H1 (cell line): ENCODE measurements at regions not wholly inside any gene's neighbourhood (a gene's known extent, or its start where the extent isn't known, plus 50 kb on each side); places are given as distances from the start of the nearest gene placed in this dataset.

Experiments
- CTCF ChIA-PET: fragments of 300-600 bp; sonication (Branson Sonifier 250); formaldehyde crosslinking; loops from one replicate; lab custom pipeline; 2021; ENCODE audit not compliant: partially characterized antibody; lab: Charles Lee
- POLR2A ChIA-PET: fragments of 300-600 bp; sonication (Branson Sonifier 250); formaldehyde crosslinking; loops from one replicate; lab custom pipeline; 2021; ENCODE audit warnings: inconsistent platforms; ENCODE audit not compliant: partially characterized antibody; lab: Charles Lee
- DNase-seq, 2 experiments: peaks; one replicate each; pipeline versions ENCODE4 v3.0.0 to v3.0.0-alpha.2; 2010 to 2022; ENCODE audit warnings: low spot score in 2 of 2, low read depth in 1 of 2, mixed read lengths in 1 of 2
- FAIRE-seq: peaks from 2 replicates; lab custom pipeline; 2011; peaks lifted over from hg19 to GRCh38; lab: Jason Lieb, UNC
- H2AFZ ChIP-seq: 2 replicates; pipeline ENCODE4 v1.8.1; 2012; ENCODE audit warnings: low read length, inconsistent platforms
- H2AK5ac ChIP-seq: 2 replicates; pipeline ENCODE4 v1.6.1; 2013; ENCODE audit warnings: low read depth, low read length
- H2BK120ac ChIP-seq: replicated peaks from 2 replicates; pipeline ENCODE3; 2013; ENCODE audit warnings: low read depth, low read length, inconsistent platforms
- H2BK12ac ChIP-seq: 2 replicates; pipeline ENCODE4 v1.6.1; 2013; ENCODE audit warnings: low read depth, low read length
- H2BK15ac ChIP-seq: 2 replicates; pipeline ENCODE4 v1.6.1; 2013; ENCODE audit warnings: low read length
- H2BK20ac ChIP-seq: 2 replicates; pipeline ENCODE4 v1.6.1; 2013; ENCODE audit warnings: low read length
- H2BK5ac ChIP-seq: 2 replicates; pipeline ENCODE4 v1.6.1; 2013; ENCODE audit warnings: low read depth, low read length
- H3K14ac ChIP-seq: 2 replicates; pipeline ENCODE4 v1.6.1; 2013; ENCODE audit warnings: inconsistent platforms; ENCODE audit not compliant: insufficient read length
- H3K18ac ChIP-seq: 2 replicates; pipeline ENCODE4 v1.6.1; 2013; ENCODE audit warnings: low read length; ENCODE audit errors: extremely low read depth
- H3K23ac ChIP-seq: 2 replicates; pipeline ENCODE4 v1.6.1; 2013; ENCODE audit warnings: inconsistent platforms; ENCODE audit not compliant: insufficient read length
- H3K23me2 ChIP-seq: 2 replicates; pipeline ENCODE4 v1.6.1; 2013; ENCODE audit warnings: low read depth, low read length
- H3K27ac ChIP-seq: 2 replicates; pipeline ENCODE4 v1.6.1; 2011; ENCODE audit warnings: low read depth, low read length, inconsistent platforms
- H3K27me3 ChIP-seq, 4 experiments: replicated peaks in 1 of 4; 1 replicate in 1 of 4; 2 replicates in 3 of 4; pipeline versions ENCODE4 v1.6.1 to v1.8.1; 2011 to 2013; ENCODE audit warnings: low read length in 3 of 4, mild to moderate bottlenecking in 3 of 4, inconsistent platforms in 2 of 4, mixed read lengths in 2 of 4, moderate library complexity in 1 of 4; ENCODE audit not compliant: control insufficient read depth in 3 of 4, insufficient read depth in 3 of 4; ENCODE audit errors: extremely low read depth in 1 of 4
- H3K36me3 ChIP-seq, 4 experiments: 2 replicates each; pipeline versions ENCODE4 v1.6.1 to v1.8.1; 2011 to 2013; ENCODE audit warnings: mild to moderate bottlenecking in 4 of 4, low read length in 3 of 4, moderate library complexity in 2 of 4, control low read depth in 1 of 4, inconsistent platforms in 1 of 4; ENCODE audit not compliant: insufficient read depth in 4 of 4, control insufficient read depth in 2 of 4
- H3K4ac ChIP-seq: replicated peaks from 2 replicates; pipeline ENCODE3; 2013; ENCODE audit warnings: low read length, low read depth, mixed read lengths, inconsistent platforms; ENCODE audit not compliant: insufficient read length
- H3K4me1 ChIP-seq, 4 experiments: replicated peaks in 1 of 4; 1 replicate in 1 of 4; 2 replicates in 3 of 4; pipeline versions ENCODE4 v1.6.1 to v1.8.1; 2011 to 2013; ENCODE audit warnings: low read length in 3 of 4, inconsistent platforms in 2 of 4, mixed read lengths in 1 of 4; ENCODE audit not compliant: insufficient read depth in 4 of 4, control insufficient read depth in 3 of 4
- H3K4me2 ChIP-seq, 2 experiments: 2 replicates each; pipeline versions ENCODE4 v1.6.1 to v1.8.1; 2011 to 2013; ENCODE audit warnings: low read depth in 2 of 2, low read length in 2 of 2, control low read depth in 1 of 2, inconsistent platforms in 1 of 2, mild to moderate bottlenecking in 1 of 2; ENCODE audit not compliant: insufficient read depth in 1 of 2
- H3K4me3 ChIP-seq, 4 experiments: fragments of 200-600, 300-600 bp in 1 of 4; sonication (generic), shearing (Covaris generic), sonication (Bioruptor Twin) in 1 of 4; 2 replicates each; pipeline versions ENCODE4 v1.5.1 to v1.8.1; 2011 to 2016; ENCODE audit warnings: low read length in 4 of 4, low read depth in 3 of 4, control low read depth in 2 of 4, inconsistent platforms in 2 of 4, mild to moderate bottlenecking in 2 of 4, mixed read lengths in 1 of 4, moderate library complexity in 1 of 4; ENCODE audit not compliant: insufficient read depth in 2 of 4; ENCODE audit errors: extremely low read depth in 1 of 4
- H3K56ac ChIP-seq: replicated peaks from 2 replicates; pipeline ENCODE3; 2013; ENCODE audit warnings: low read depth, mild to moderate bottlenecking, mixed read lengths, low read length, inconsistent platforms; ENCODE audit not compliant: insufficient read length
- H3K79me1 ChIP-seq: 2 replicates; pipeline ENCODE4 v1.6.1; 2013; ENCODE audit warnings: low read depth, low read length, control low read depth
- H3K79me2 ChIP-seq, 2 experiments: 2 replicates each; pipeline versions ENCODE4 v1.6.1 to v1.8.1; 2012 to 2013; ENCODE audit warnings: low read length in 2 of 2, mild to moderate bottlenecking in 2 of 2, inconsistent platforms in 1 of 2; ENCODE audit not compliant: insufficient read depth in 2 of 2, control insufficient read depth in 1 of 2
- H3K9ac ChIP-seq, 4 experiments: replicated peaks in 1 of 4; 1 replicate in 1 of 4; 2 replicates in 3 of 4; pipeline versions ENCODE4 v1.6.1 to v1.8.1; 2011 to 2013; ENCODE audit warnings: low read depth in 3 of 4, low read length in 3 of 4, control low read depth in 2 of 4, mild to moderate bottlenecking in 2 of 4, moderate library complexity in 2 of 4, inconsistent platforms in 1 of 4; ENCODE audit errors: extremely low read depth in 1 of 4
- H3K9me3 ChIP-seq, 2 experiments: 2 replicates each; pipeline versions ENCODE4 v1.6.1 to v1.8.1; 2012 to 2013; ENCODE audit warnings: mild to moderate bottlenecking in 2 of 2, moderate library complexity in 2 of 2, control low read depth in 1 of 2, inconsistent platforms in 1 of 2, low read depth in 1 of 2, low read length in 1 of 2, mixed read lengths in 1 of 2; ENCODE audit not compliant: insufficient read depth in 2 of 2
- H4K20me1 ChIP-seq, 2 experiments: replicated peaks in 1 of 2; 2 replicates each; pipeline versions ENCODE3 to v1.8.1; 2011 to 2013; ENCODE audit warnings: inconsistent platforms in 2 of 2, low read length in 2 of 2, mild to moderate bottlenecking in 1 of 2; ENCODE audit not compliant: insufficient read depth in 2 of 2, control insufficient read depth in 1 of 2
- H4K5ac ChIP-seq: 2 replicates; pipeline ENCODE4 v1.6.1; 2013; ENCODE audit warnings: low read length, low read depth, mixed read lengths, inconsistent platforms; ENCODE audit not compliant: insufficient read length
- H4K8ac ChIP-seq: 2 replicates; pipeline ENCODE4 v1.8.0; 2013; ENCODE audit warnings: mild to moderate bottlenecking, moderate library complexity, low read length, inconsistent platforms; ENCODE audit not compliant: insufficient read depth; ENCODE audit errors: extremely low read depth
- H4K91ac ChIP-seq: replicated peaks from 2 replicates; pipeline ENCODE3; 2013; ENCODE audit warnings: low read length, mixed read lengths, inconsistent platforms; ENCODE audit not compliant: insufficient read length
- JUND ChIP-seq: IDR thresholded peaks from 2 replicates; pipeline ENCODE4 v1.6.1; 2011; ENCODE audit warnings: mild to moderate bottlenecking, improper control_type of control experiment, low read length
- NANOG ChIP-seq: IDR thresholded peaks from 2 replicates; pipeline ENCODE4 v1.6.1; 2011; ENCODE audit warnings: low read length, low read depth, mild to moderate bottlenecking, inconsistent platforms; ENCODE audit not compliant: insufficient read depth, poor library complexity, severe bottlenecking
- SIX5 ChIP-seq: IDR thresholded peaks from 2 replicates; pipeline ENCODE4 v1.6.1; 2011; ENCODE audit warnings: mild to moderate bottlenecking, low read depth, low read length
- SUZ12 ChIP-seq: fragments of 200-600 bp; sonication (generic); IDR thresholded peaks from 2 replicates; pipeline ENCODE4 v1.6.1; 2012; ENCODE audit warnings: mild to moderate bottlenecking, inconsistent platforms, low read length, moderate library complexity, mixed read lengths
- TAF7 ChIP-seq: optimal IDR thresholded peaks from 2 replicates; pipeline ENCODE3; 2011; ENCODE audit warnings: low read depth, mild to moderate bottlenecking, inconsistent platforms, low read length, moderate library complexity, borderline replicate concordance
- TBP ChIP-seq: IDR thresholded peaks from 2 replicates; pipeline ENCODE4 v1.6.1; 2011; ENCODE audit warnings: low read depth, low read length, improper control_type of control experiment
- ZNF274 ChIP-seq: IDR thresholded peaks from 2 replicates; pipeline ENCODE4 v1.7.0; 2012; ENCODE audit warnings: low read length, borderline replicate concordance; ENCODE audit errors: extremely low read depth
- WGBS, 2 experiments: shearing (Covaris generic) in 1 of 2; methylation state at CpG; one replicate each; pipeline versions ENCODE4 v1.1.6 to v1.1.7; 2013 to 2015; ENCODE audit warnings: low lambda C conversion rate in 2 of 2, mixed read lengths in 2 of 2, inconsistent platforms in 1 of 2, low coverage in 1 of 2, missing lambda C conversion rate in 1 of 2; ENCODE audit not compliant: insufficient replicate concordance in 2 of 2, insufficient coverage in 1 of 2, insufficient read length in 1 of 2; ENCODE audit errors: extremely low coverage in 1 of 2, missing lambda C conversion rate in 1 of 2; 5-methylcytosine and 5-hydroxymethylcytosine counted together

- Histone ChIP-seq H2AFZ (no peak overlapping the region), H2AK5ac (no peak overlapping the region), H3K79me2 (no peaks in the 10 kb centered on the region), H3K4me1 (no peaks in the 10 kb centered on the region), H4K5ac (no peak overlapping the region), H3K9ac (no peak overlapping the region), H2BK20ac (no peak overlapping the region), H2BK12ac (no peak overlapping the region), H3K27me3 (no peaks in the 10 kb centered on the region), H3K56ac (no peak overlapping the region), H3K14ac (no peak overlapping the region), H2BK15ac (no peak overlapping the region), H2BK120ac (no peak overlapping the region), H4K8ac (no peak overlapping the region), H3K23me2 (no peaks in the 10 kb centered on the region), H4K20me1 (no peaks in the 10 kb centered on the region), H2BK5ac (no peak overlapping the region), H3K4me3 (no peak overlapping the region), H4K91ac (no peak overlapping the region), H3K23ac (no peak overlapping the region), H3K36me3 (no peaks in the 10 kb centered on the region), H3K18ac (no peak overlapping the region), H3K9me3 (no peaks in the 10 kb centered on the region), H3K4me2 (no peak overlapping the region), H3K79me1 (no peaks in the 10 kb centered on the region), H3K4ac (no peak overlapping the region), H3K27ac (no peak overlapping the region)
- TF ChIP-seq SIX5, result no peak
- TF ChIP-seq TAF7, result no peak
- TF ChIP-seq NANOG, result no peak
- no peak for TF ChIP-seq ZNF274
- no peak for TF ChIP-seq TBP
- TF ChIP-seq JUND, result no peak
- no peak for TF ChIP-seq SUZ12
- WGBS, 2 experiments, result 98% methylated on average over 3 of the region's 3 CpGs; no CpG with 5 or more reads in 1 of the 2 experiments
- DNase-seq (no peak), FAIRE-seq (no peak)
- CTCF ChIA-PET, result no interaction called here
- POLR2A ChIA-PET, result no interaction called here
These were observed 1082.6 kb upstream of the LRRTM3 start for GRCh38 chr10:65843203-65843602.
